HepG2 (cell line): ENCODE measurements at regions not wholly inside any gene's neighbourhood (a gene's known extent, or its start where the extent isn't known, plus 50 kb on each side); places are given as distances from the start of the nearest gene placed in this dataset.

Experiments
- ATAC-seq: fragments of 200-7000 bp; cut with Tn5 transposase; 3 replicates; pipeline ENCODE4 v1.9.1; 2020; ENCODE audit warnings: mild to moderate bottlenecking, moderate library complexity
- BruUV-seq: library from RNA; stranded (reverse); fragments of 400-500 nt; replicated peaks from 2 replicates; lab custom pipeline; 2021; lab: Mats Ljungman, UMichigan
- CTCF ChIA-PET: fragments of 300-600 bp; formaldehyde crosslinking; extraction: SDS; loops from one replicate; lab custom pipeline; 2021; ENCODE audit warnings: low total read pairs, inconsistent platforms, low intra/inter-chr PET ratio; lab: Yijun Ruan, JAX
- POLR2A ChIA-PET: fragments of 350-600 bp; sonication (Branson Sonifier 250); formaldehyde crosslinking; loops from one replicate; lab custom pipeline; 2020; ENCODE audit warnings: antibody characterized with exemption, inconsistent platforms; lab: Yijun Ruan, JAX
- DNase-seq: peaks from one replicate; pipeline ENCODE4 v3.0.0-alpha.2; 2015; ENCODE audit warnings: low spot score
- FAIRE-seq: peaks from 3 replicates; lab custom pipeline; 2011; peaks lifted over from hg19 to GRCh38; lab: Jason Lieb, UNC
- H2AFZ ChIP-seq: one replicate; pipeline ENCODE4 v1.6.1; 2011; ENCODE audit warnings: low read length, inconsistent platforms
- H3K27ac ChIP-seq: fragments of 300-600 bp; 3 replicates; pipeline ENCODE4 v1.8.0; 2011; ENCODE audit warnings: mixed run types, mild to moderate bottlenecking, mixed read lengths, low read length, inconsistent platforms; ENCODE audit not compliant: insufficient read depth; ENCODE audit errors: extremely low read length
- H3K27me3 ChIP-seq, 2 experiments: fragments of 200-600 bp in 1 of 2; 2 replicates in 1 of 2; 3 replicates in 1 of 2; pipeline versions ENCODE4 v1.6.0 to v1.8.0; 2011; ENCODE audit warnings: low read length in 2 of 2, mild to moderate bottlenecking in 2 of 2, moderate library complexity in 2 of 2, inconsistent platforms in 1 of 2; ENCODE audit not compliant: insufficient read depth in 2 of 2, control insufficient read depth in 1 of 2
- H3K36me3 ChIP-seq, 2 experiments: fragments of 200-600 bp in 1 of 2; replicated peaks in 1 of 2; 2 replicates in 1 of 2; 3 replicates in 1 of 2; pipeline versions ENCODE4 v1.5.1 to v1.8.0; 2011; ENCODE audit warnings: low read length in 2 of 2, inconsistent platforms in 1 of 2; ENCODE audit not compliant: insufficient read depth in 2 of 2, control insufficient read depth in 1 of 2
- H3K4me1 ChIP-seq: 2 replicates; pipeline ENCODE4 v1.5.1; 2012; ENCODE audit warnings: low read length, inconsistent platforms; ENCODE audit not compliant: insufficient read depth
- H3K4me2 ChIP-seq: 2 replicates; pipeline ENCODE4 v1.6.0; 2011; ENCODE audit warnings: low read depth, low read length, inconsistent platforms
- H3K4me3 ChIP-seq, 3 experiments: fragments of 200-600 bp in 1 of 3; sonication (generic), shearing (Covaris generic) in 1 of 3; replicated peaks in 1 of 3; 2 replicates each; pipeline ENCODE4 v1.5.1; 2011 to 2016; ENCODE audit warnings: low read length in 3 of 3, inconsistent platforms in 2 of 3, low read depth in 2 of 3, mild to moderate bottlenecking in 2 of 3, control low read depth in 1 of 3, mixed read lengths in 1 of 3; ENCODE audit not compliant: insufficient read depth in 1 of 3
- H3K79me2 ChIP-seq: one replicate; pipeline ENCODE4 v1.6.1; 2011; ENCODE audit warnings: low read length, inconsistent platforms; ENCODE audit not compliant: insufficient read depth
- H3K9ac ChIP-seq: 2 replicates; pipeline ENCODE4 v1.6.0; 2011; ENCODE audit warnings: mild to moderate bottlenecking, low read depth, low read length, inconsistent platforms; ENCODE audit not compliant: insufficient read depth
- H3K9me3 ChIP-seq: 2 replicates; pipeline ENCODE4 v1.5.1; 2012; ENCODE audit warnings: mild to moderate bottlenecking, low read length
- H4K20me1 ChIP-seq: 2 replicates; pipeline ENCODE4 v1.6.0; 2011; ENCODE audit warnings: inconsistent platforms, mild to moderate bottlenecking, low read length, moderate library complexity; ENCODE audit not compliant: insufficient read depth
- DRAP1 ChIP-seq: IDR thresholded peaks from 2 replicates; pipeline ENCODE4 v1.6.1; 2016; ENCODE audit warnings: missing genetic modification reagents, missing compliant biosample characterization
- FLYWCH1 ChIP-seq: sonication (generic); formaldehyde crosslinking; IDR thresholded peaks from 2 replicates; pipeline ENCODE4 v1.8.1; 2023; ENCODE audit warnings: mild to moderate bottlenecking, missing genetic modification reagents
- HNRNPK ChIP-seq: fragments of 200-400 bp; formaldehyde crosslinking; IDR thresholded peaks from 2 replicates; pipeline ENCODE4 v1.6.1; 2018; ENCODE audit warnings: low read length, low read depth, moderate library complexity, mild to moderate bottlenecking; ENCODE audit not compliant: poor library complexity, severe bottlenecking
- HNRNPL ChIP-seq: fragments of 200-400 bp; formaldehyde crosslinking; IDR thresholded peaks from 2 replicates; pipeline ENCODE4 v1.6.1; 2017; ENCODE audit warnings: mild to moderate bottlenecking, low read depth, low read length
- NFIC ChIP-seq: IDR thresholded peaks from 2 replicates; pipeline ENCODE4 v1.6.1; 2012; ENCODE audit warnings: mild to moderate bottlenecking, low read length, inconsistent platforms
- PHF8 ChIP-seq: sonication (generic); formaldehyde crosslinking; IDR thresholded peaks from 2 replicates; pipeline ENCODE4 v1.5.0; 2020; ENCODE audit warnings: missing genetic modification reagents
- RORA ChIP-seq: sonication (generic); formaldehyde crosslinking; IDR thresholded peaks from 2 replicates; pipeline ENCODE4 v1.5.0; 2020; ENCODE audit warnings: mild to moderate bottlenecking, missing genetic modification reagents, moderate library complexity
- TBL1XR1 ChIP-seq: fragments of 150-350 bp; IDR thresholded peaks from 2 replicates; pipeline ENCODE4 v1.6.1; 2014; ENCODE audit warnings: borderline replicate concordance, low read length; ENCODE audit not compliant: partially characterized antibody
- TFAP4 ChIP-seq: sonication (generic); IDR thresholded peaks from 2 replicates; pipeline ENCODE4 v1.6.1; 2016; ENCODE audit warnings: low read depth, borderline replicate concordance
- ZFP90 ChIP-seq: sonication (generic); formaldehyde crosslinking; IDR thresholded peaks from 2 replicates; pipeline ENCODE4 v1.8.0; 2022; ENCODE audit warnings: missing genetic modification reagents, mild to moderate bottlenecking, inconsistent platforms, borderline replicate concordance
- ZNF12 ChIP-seq: sonication (generic); formaldehyde crosslinking; IDR thresholded peaks from 2 replicates; pipeline ENCODE4 v1.5.0; 2020; ENCODE audit warnings: missing genetic modification reagents
- ZNF275 ChIP-seq: sonication (generic); formaldehyde crosslinking; IDR thresholded peaks from 2 replicates; pipeline ENCODE4 v1.8.0; 2022; ENCODE audit warnings: missing genetic modification reagents, mild to moderate bottlenecking, inconsistent platforms, borderline replicate concordance
- ZNF337 ChIP-seq: sonication (generic); formaldehyde crosslinking; IDR thresholded peaks from 2 replicates; pipeline ENCODE4 v1.5.1; 2020; ENCODE audit warnings: missing genetic modification reagents, low read depth, mild to moderate bottlenecking, borderline replicate concordance
- ZNF800 ChIP-seq: sonication (generic); formaldehyde crosslinking; IDR thresholded peaks from 2 replicates; pipeline ENCODE4 v1.4.0; 2020; ENCODE audit warnings: missing genetic modification reagents
- ZNF839 ChIP-seq: sonication (generic); formaldehyde crosslinking; IDR thresholded peaks from 2 replicates; pipeline ENCODE4 v1.4.0; 2020; ENCODE audit warnings: missing genetic modification reagents, mild to moderate bottlenecking, borderline replicate concordance
- WGBS: methylation state at CpG from one replicate; pipeline ENCODE4 v1.1.6; 2017; ENCODE audit warnings: low lambda C conversion rate; 5-methylcytosine and 5-hydroxymethylcytosine counted together
- in situ Hi-C: cut with HindIII; loops from 2 replicates; pipeline ENCODE4 v1.10.0; 2017; ENCODE audit warnings: low pct_unique_long_range_greater_than_20kb; ENCODE audit not compliant: extremely low pct_ligation_motif_present
- intact Hi-C: fragments of 100-400 bp; cut with micrococcal nuclease; formaldehyde crosslinking; loops from one replicate; pipeline ENCODE4 v1.10.0; 2022; ENCODE audit not compliant: unreplicated experiment

GRCh38 chr16:35142809-35143192 lies 1683.4 kb downstream of the TP53TG3F start:
- no peak overlapping the region for H3K4me2 ChIP-seq
- no peak overlapping the region for H3K27ac ChIP-seq
- in situ Hi-C loops (no loop called here), intact Hi-C loops (no loop called here)
- FAIRE-seq: no peak
- H4K20me1 ChIP-seq: no peaks in the 10 kb centered on the region
- ChIA-PET POLR2A (no interaction called here), CTCF (no interaction called here)
- no TSS peak for BruUV-seq
- H3K9ac ChIP-seq: no peak overlapping the region
- no peaks in the 10 kb centered on the region for H3K36me3 ChIP-seq
- no peaks in the 10 kb centered on the region for H3K27me3 ChIP-seq
- H3K4me3 ChIP-seq: no peak overlapping the region
- TF ChIP-seq HNRNPK (no peak), ZFP90 (no peak), ZNF839 (no peak), ZNF12 (CRISPR knock-in tag) (no peak)
- no peak for DNase-seq
- H3K4me1 ChIP-seq: no peaks in the 10 kb centered on the region
- no peak for ATAC-seq
- WGBS: 80% methylated on average over 11 of the region's 12 CpGs
- no peak overlapping the region for H2AFZ ChIP-seq
- peaks cover 97% of the 10 kb centered on the region for H3K9me3 ChIP-seq
- no peaks in the 10 kb centered on the region for H3K79me2 ChIP-seq

- H4K20me1 ChIP-seq: no peaks in the 10 kb centered on the region
- no peak overlapping the region for H3K9ac ChIP-seq
- H3K79me2 ChIP-seq: no peaks in the 10 kb centered on the region
- no peak overlapping the region for H2AFZ ChIP-seq
- peaks cover 98% of the 10 kb centered on the region for H3K9me3 ChIP-seq
- H3K27ac ChIP-seq: no peak overlapping the region
- ChIA-PET CTCF (no interaction called here), POLR2A (no interaction called here)
- no TSS peak for BruUV-seq
- H3K36me3 ChIP-seq: no peaks in the 10 kb centered on the region
- H3K4me1 ChIP-seq: no peaks in the 10 kb centered on the region
- no peak overlapping the region for H3K4me3 ChIP-seq
- H3K4me2 ChIP-seq: no peak overlapping the region
- DNase-seq (no peak), FAIRE-seq (no peak), ATAC-seq (no peak)
- H3K27me3 ChIP-seq: no peaks in the 10 kb centered on the region
- intact Hi-C loops: no loop called here
- 27% methylated on average over 22 of the region's 22 CpGs for WGBS
- in situ Hi-C loops: no loop called here
- TF ChIP-seq NFIC (no peak), FLYWCH1 (no peak), ZNF337 (CRISPR knock-in tag) (no peak), TFAP4 (no peak), DRAP1 (CRISPR knock-in tag) (no peak), PHF8 (no peak), ZNF275 (CRISPR knock-in tag) (no peak), HNRNPL (no peak), ZNF800 (CRISPR knock-in tag) (no peak), TBL1XR1 (no peak), RORA (CRISPR knock-in tag) (no peak)
These were observed 1685.0 kb downstream of the TP53TG3F start for GRCh38 chr16:35144212-35144932.
